GM18873 (cell line): ENCODE measurements at regions not wholly inside any gene's neighbourhood (a gene's known extent, or its start where the extent isn't known, plus 50 kb on each side); places are given as distances from the start of the nearest gene placed in this dataset.
"Not testable (repeated sequence)": the region's sequence is repeated elsewhere in the genome, so short reads cannot be mapped to it uniquely, and the experiment has no call there.

Experiments
- ATAC-seq: cut with Tn5 transposase; IDR thresholded peaks from one replicate; pipeline ENCODE4 v1.9.1; 2021; ENCODE audit warnings: mild to moderate bottlenecking, moderate library complexity, moderate number of reproducible peaks; ENCODE audit not compliant: unreplicated experiment, low FRiP score

- ATAC-seq = no peak
These were observed 242.0 kb upstream of the NPY start for GRCh38 chr7:24042028-24042427.

- no peak for ATAC-seq
These were observed 234.7 kb upstream of the NPY start for GRCh38 chr7:24049296-24049695.

- ATAC-seq = no peak
These were observed 232.9 kb upstream of the NPY start for GRCh38 chr7:24050991-24051560.

GRCh38 chr7:24051651-24052050 lies 232.3 kb upstream of the NPY start:
- no peak for ATAC-seq

GRCh38 chr7:24052572-24053260 lies 231.3 kb upstream of the NPY start:
- no peak for ATAC-seq

GRCh38 chr7:24054236-24054635 lies 229.8 kb upstream of the NPY start:
- no peak for ATAC-seq

- no peak for ATAC-seq
These were observed 226.7 kb upstream of the NPY start for GRCh38 chr7:24057243-24057642.

GRCh38 chr7:24058953-24059352 lies 225.0 kb upstream of the NPY start:
- ATAC-seq = no peak

GRCh38 chr7:24059775-24060174 lies 224.2 kb upstream of the NPY start:
- ATAC-seq = no peak

GRCh38 chr7:24063721-24064120 lies 220.3 kb upstream of the NPY start:
- ATAC-seq = no peak

GRCh38 chr7:24069751-24070150 lies 214.2 kb upstream of the NPY start:
- ATAC-seq = no peak

- ATAC-seq = no peak
These were observed 210.2 kb upstream of the NPY start for GRCh38 chr7:24073651-24074420.

- ATAC-seq = no peak
These were observed 208.6 kb upstream of the NPY start for GRCh38 chr7:24075426-24075810.

GRCh38 chr7:24082826-24083225 lies 201.2 kb upstream of the NPY start:
- ATAC-seq = no peak

GRCh38 chr7:24102988-24103387 lies 181.0 kb upstream of the NPY start:
- no peak for ATAC-seq

GRCh38 chr7:24108906-24109376 lies 175.0 kb upstream of the NPY start:
- peak; percentile 53 for ATAC-seq

GRCh38 chr7:24110056-24110455 lies 173.9 kb upstream of the NPY start:
- no peak for ATAC-seq

GRCh38 chr7:24113506-24113905 lies 170.5 kb upstream of the NPY start:
- ATAC-seq = no peak

- no peak for ATAC-seq
These were observed 168.3 kb upstream of the NPY start for GRCh38 chr7:24115661-24116060.

GRCh38 chr7:24117903-24118499 lies 166.0 kb upstream of the NPY start:
- not testable (repeated sequence) for ATAC-seq

GRCh38 chr7:24119852-24120251 lies 164.1 kb upstream of the NPY start:
- ATAC-seq = no peak
